PC-9 (cell line): ENCODE measurements at regions not wholly inside any gene's neighbourhood (a gene's known extent, or its start where the extent isn't known, plus 50 kb on each side); places are given as distances from the start of the nearest gene placed in this dataset.

Experiments used
- BruUV-seq: library from RNA; stranded (reverse); fragments of 400-500 nt; replicated peaks from 2 replicates; lab custom pipeline; 2021; lab: Mats Ljungman, UMichigan
- CTCF ChIA-PET: fragments of 300-600 bp; sonication (Branson Sonifier 250); formaldehyde crosslinking; loops from one replicate; lab custom pipeline; 2022; ENCODE audit warnings: antibody characterized with exemption; lab: Charles Lee
- POLR2A ChIA-PET: fragments of 300-600 bp; sonication (Branson Sonifier 250); formaldehyde crosslinking; loops from one replicate; lab custom pipeline; 2022; ENCODE audit warnings: antibody characterized with exemption; ENCODE audit not compliant: unreplicated experiment; lab: Charles Lee
- DNase-seq, 2 experiments: peaks; one replicate each; pipeline versions ENCODE4 v3.0.0 to v3.0.0-alpha.2; 2015 to 2022; ENCODE audit warnings: mixed read lengths in 1 of 2
- H2AFZ ChIP-seq: fragments of 200-600 bp; sonication (generic); 2 replicates; pipeline ENCODE4 v1.8.1; 2017; ENCODE audit warnings: antibody characterized with exemption
- H3F3A ChIP-seq: fragments of 200-600 bp; sonication (generic); 2 replicates; pipeline ENCODE4 v1.8.1; 2017; ENCODE audit warnings: antibody characterized with exemption, mild to moderate bottlenecking, low read depth; ENCODE audit not compliant: insufficient read depth
- H3K27ac ChIP-seq: fragments of 200-600 bp; sonication (generic); 2 replicates; pipeline ENCODE4 v1.6.1; 2016; ENCODE audit warnings: mixed run types
- H3K27me3 ChIP-seq: fragments of 200-600 bp; sonication (generic); 2 replicates; pipeline ENCODE4 v1.6.1; 2016; ENCODE audit warnings: low read depth, mixed run types; ENCODE audit not compliant: insufficient read depth
- H3K36me3 ChIP-seq: fragments of 200-600 bp; sonication (generic); 2 replicates; pipeline ENCODE4 v1.6.1; 2016; ENCODE audit warnings: low read depth, mixed run types
- H3K4me1 ChIP-seq: fragments of 200-600 bp; sonication (generic); replicated peaks from 2 replicates; pipeline ENCODE4 v1.6.1; 2016; ENCODE audit warnings: mixed run types; ENCODE audit not compliant: insufficient read depth
- H3K4me2 ChIP-seq: fragments of 200-600 bp; sonication (generic); 2 replicates; pipeline ENCODE4 v1.6.1; 2017; ENCODE audit warnings: mixed run types
- H3K4me3 ChIP-seq: fragments of 200-600 bp; sonication (generic); 2 replicates; pipeline ENCODE4 v1.6.1; 2016; ENCODE audit warnings: mixed run types
- H3K79me2 ChIP-seq: fragments of 200-600 bp; sonication (generic); 2 replicates; pipeline ENCODE4 v1.6.1; 2017; ENCODE audit warnings: low read depth, mixed run types
- H3K9me2 ChIP-seq: fragments of 200-600 bp; sonication (generic); 2 replicates; pipeline ENCODE4 v1.8.1; 2017; ENCODE audit warnings: mild to moderate bottlenecking; ENCODE audit not compliant: insufficient read depth
- H3K9me3 ChIP-seq: fragments of 200-600 bp; sonication (generic); 2 replicates; pipeline ENCODE4 v1.8.1; 2016; ENCODE audit warnings: low read depth; ENCODE audit not compliant: insufficient read depth
- H4K20me1 ChIP-seq: fragments of 200-600 bp; sonication (generic); 2 replicates; pipeline ENCODE4 v1.8.1; 2017; ENCODE audit not compliant: insufficient read depth
- EZH2 ChIP-seq: fragments of 200-600 bp; sonication (generic); IDR thresholded peaks from 2 replicates; pipeline ENCODE4 v1.8.0; 2017; ENCODE audit warnings: antibody characterized with exemption, low read depth
- intact Hi-C: fragments of 100-400 bp; cut with micrococcal nuclease; formaldehyde crosslinking; loops from one replicate; pipeline ENCODE4 v1.10.0; 2022; ENCODE audit not compliant: unreplicated experiment
- TF ChIP-seq, protein P1 (sequence below): fragments of 200-600 bp; sonication (generic); conservative IDR thresholded peaks from 2 replicates; pipeline ENCODE4 v1.6.1; 2017; ENCODE audit warnings: mixed run types, antibody characterized with exemption, mild to moderate bottlenecking, moderate library complexity

DNA sequence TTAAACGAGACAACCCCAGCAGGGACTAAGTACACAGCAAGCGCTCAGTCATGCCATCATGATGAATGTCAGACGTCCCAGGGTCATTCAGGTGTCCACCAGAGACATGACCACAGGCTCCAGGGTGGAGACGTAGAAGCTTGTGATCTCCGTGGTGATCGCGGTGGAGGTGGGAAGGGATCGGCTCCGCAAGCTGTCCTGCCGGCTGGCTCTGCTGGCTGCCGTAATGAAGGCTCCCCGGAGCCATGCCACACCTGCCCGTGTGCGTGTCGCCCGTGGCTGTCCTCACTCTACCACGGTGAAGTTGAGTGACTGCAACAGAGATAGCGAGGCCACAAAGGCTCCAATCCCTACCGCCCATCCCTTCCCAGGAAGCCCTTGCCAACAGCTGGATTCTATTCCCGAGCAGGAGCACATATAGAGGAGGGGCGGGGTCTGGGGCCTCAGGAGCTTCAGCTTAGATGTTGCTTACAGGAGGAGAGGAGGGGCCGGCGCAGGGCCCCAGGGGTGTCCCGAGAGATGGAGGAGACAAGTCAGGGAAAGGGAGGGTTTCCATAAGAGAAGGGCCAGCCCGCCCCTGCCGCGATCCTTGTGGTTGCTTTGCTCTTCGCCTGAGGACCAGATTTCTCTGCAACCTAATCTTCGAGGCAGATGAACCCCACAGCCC is 332.6 kb upstream of the SFSWAP start:
- DNase-seq = no peak
- intact Hi-C loops = no loop called here
- no TSS peak for BruUV-seq
- Histone ChIP-seq H3K36me3 (no peaks in the 10 kb centered on the region), H3K4me3 (no peak overlapping the region), H3K27ac (no peak overlapping the region), H3K79me2 (no peaks in the 10 kb centered on the region), H3K4me2 (no peak overlapping the region), H3F3A (no peaks in the 10 kb centered on the region), H3K27me3 (peaks cover 78% of the 10 kb centered on the region), H3K4me1 (no peaks in the 10 kb centered on the region), H3K9me3 (no peaks in the 10 kb centered on the region), H2AFZ (no peak overlapping the region), H3K9me2 (no peaks in the 10 kb centered on the region), H4K20me1 (peaks cover 4% of the 10 kb centered on the region)
- ChIA-PET CTCF (no interaction called here), POLR2A (no interaction called here)
- TF ChIP-seq EZH2 = no peak
- TF ChIP-seq, protein P1, sequence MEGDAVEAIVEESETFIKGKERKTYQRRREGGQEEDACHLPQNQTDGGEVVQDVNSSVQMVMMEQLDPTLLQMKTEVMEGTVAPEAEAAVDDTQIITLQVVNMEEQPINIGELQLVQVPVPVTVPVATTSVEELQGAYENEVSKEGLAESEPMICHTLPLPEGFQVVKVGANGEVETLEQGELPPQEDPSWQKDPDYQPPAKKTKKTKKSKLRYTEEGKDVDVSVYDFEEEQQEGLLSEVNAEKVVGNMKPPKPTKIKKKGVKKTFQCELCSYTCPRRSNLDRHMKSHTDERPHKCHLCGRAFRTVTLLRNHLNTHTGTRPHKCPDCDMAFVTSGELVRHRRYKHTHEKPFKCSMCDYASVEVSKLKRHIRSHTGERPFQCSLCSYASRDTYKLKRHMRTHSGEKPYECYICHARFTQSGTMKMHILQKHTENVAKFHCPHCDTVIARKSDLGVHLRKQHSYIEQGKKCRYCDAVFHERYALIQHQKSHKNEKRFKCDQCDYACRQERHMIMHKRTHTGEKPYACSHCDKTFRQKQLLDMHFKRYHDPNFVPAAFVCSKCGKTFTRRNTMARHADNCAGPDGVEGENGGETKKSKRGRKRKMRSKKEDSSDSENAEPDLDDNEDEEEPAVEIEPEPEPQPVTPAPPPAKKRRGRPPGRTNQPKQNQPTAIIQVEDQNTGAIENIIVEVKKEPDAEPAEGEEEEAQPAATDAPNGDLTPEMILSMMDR = no peak

DNA sequence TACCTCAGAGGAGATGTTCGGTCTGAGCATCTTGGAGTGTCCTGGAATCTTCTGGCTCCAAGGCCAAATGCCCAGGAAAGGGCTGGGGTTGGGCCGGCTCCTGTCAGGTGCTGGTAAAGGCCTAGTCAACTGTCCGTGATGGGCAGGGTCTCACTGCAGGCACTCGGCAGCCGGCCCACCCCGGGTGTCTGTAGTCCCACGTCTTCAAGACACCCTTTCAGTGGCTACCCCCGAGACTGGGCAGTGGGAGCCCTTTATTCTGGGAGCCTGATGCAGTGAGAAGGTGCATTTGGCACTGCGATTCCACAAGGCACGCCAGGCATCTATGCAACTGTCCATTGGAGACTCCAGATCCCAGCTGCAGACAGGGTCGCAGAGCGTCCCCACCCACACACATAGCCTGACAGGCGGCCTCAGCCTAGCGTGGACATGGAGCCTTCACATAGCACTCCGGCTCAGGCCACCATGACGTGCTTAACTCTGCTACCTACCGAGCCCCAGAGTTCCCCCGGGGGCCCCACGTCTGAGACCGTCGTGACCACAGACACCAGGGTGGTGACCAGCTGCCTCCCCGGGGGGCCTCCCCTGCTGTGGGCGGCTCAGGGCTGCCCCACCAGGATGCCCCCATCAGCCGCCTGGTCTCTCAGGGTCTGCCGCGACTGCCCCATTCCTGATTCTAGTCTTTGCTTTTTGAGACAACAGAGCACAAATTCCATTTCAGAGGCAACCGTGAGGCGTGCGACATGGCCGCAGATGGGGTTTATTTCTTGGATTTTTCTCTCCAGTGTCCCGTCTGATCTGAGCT is 331.8 kb upstream of the SFSWAP start:
- H3K4me3 ChIP-seq = no peak overlapping the region
- POLR2A ChIA-PET = no interaction called here
- intact Hi-C loops = no loop called here
- DNase-seq = no peak
- H4K20me1 ChIP-seq = peaks cover 4% of the 10 kb centered on the region
- no peaks in the 10 kb centered on the region for H3K36me3 ChIP-seq
- peaks cover 86% of the 10 kb centered on the region for H3K27me3 ChIP-seq
- H3K27ac ChIP-seq = no peak overlapping the region
- no peaks in the 10 kb centered on the region for H3F3A ChIP-seq
- H3K4me1 ChIP-seq = no peaks in the 10 kb centered on the region
- BruUV-seq = no TSS peak
- H3K79me2 ChIP-seq = no peaks in the 10 kb centered on the region
- no peaks in the 10 kb centered on the region for H3K9me2 ChIP-seq
- no peaks in the 10 kb centered on the region for H3K9me3 ChIP-seq
- no peak for TF ChIP-seq EZH2
- TF ChIP-seq, protein P1 = no peak
- no peak overlapping the region for H2AFZ ChIP-seq
- no peak overlapping the region for H3K4me2 ChIP-seq
- CTCF ChIA-PET = no interaction called here

DNA sequence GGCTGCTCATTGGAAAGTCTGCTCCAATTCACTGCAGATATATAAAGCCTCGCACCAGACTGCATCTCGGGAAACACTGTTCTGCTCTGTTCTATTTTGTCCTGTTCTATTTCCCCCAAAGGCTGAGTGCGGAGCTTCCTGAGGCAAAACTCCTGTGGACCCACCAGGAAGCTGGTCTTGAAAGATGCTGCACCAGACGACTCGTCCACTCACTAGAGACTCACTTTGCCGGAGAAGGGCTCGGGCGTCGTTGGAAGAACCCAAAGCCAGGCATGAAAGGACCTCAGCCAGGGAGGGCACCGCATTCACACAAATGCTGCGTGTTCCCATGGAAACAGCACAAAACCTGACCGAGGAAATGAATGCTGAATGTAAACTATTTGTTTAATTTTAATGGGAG is 331.2 kb upstream of the SFSWAP start:
- H3K27ac ChIP-seq = no peak overlapping the region
- H3K4me1 ChIP-seq = no peaks in the 10 kb centered on the region
- intact Hi-C loops = no loop called here
- no TSS peak for BruUV-seq
- peaks cover 4% of the 10 kb centered on the region for H4K20me1 ChIP-seq
- TF ChIP-seq EZH2 = no peak
- TF ChIP-seq, protein P1 = no peak
- no peaks in the 10 kb centered on the region for H3K79me2 ChIP-seq
- CTCF ChIA-PET = no interaction called here
- H3K27me3 ChIP-seq = peaks cover 87% of the 10 kb centered on the region
- no peak overlapping the region for H2AFZ ChIP-seq
- DNase-seq = no peak
- no peaks in the 10 kb centered on the region for H3K9me2 ChIP-seq
- H3K4me2 ChIP-seq = no peak overlapping the region
- H3F3A ChIP-seq = no peaks in the 10 kb centered on the region
- POLR2A ChIA-PET = no interaction called here
- no peaks in the 10 kb centered on the region for H3K9me3 ChIP-seq
- no peaks in the 10 kb centered on the region for H3K36me3 ChIP-seq
- H3K4me3 ChIP-seq = no peak overlapping the region
